ENCODE measurements at regions not wholly inside any gene's neighbourhood (a gene's known extent, or its start where the extent isn't known, plus 50 kb on each side); places are given as distances from the start of the nearest gene placed in this dataset.
A peak's percentile ranks its signal among the peaks of the same experiment; 100 is the strongest.

DNA sequence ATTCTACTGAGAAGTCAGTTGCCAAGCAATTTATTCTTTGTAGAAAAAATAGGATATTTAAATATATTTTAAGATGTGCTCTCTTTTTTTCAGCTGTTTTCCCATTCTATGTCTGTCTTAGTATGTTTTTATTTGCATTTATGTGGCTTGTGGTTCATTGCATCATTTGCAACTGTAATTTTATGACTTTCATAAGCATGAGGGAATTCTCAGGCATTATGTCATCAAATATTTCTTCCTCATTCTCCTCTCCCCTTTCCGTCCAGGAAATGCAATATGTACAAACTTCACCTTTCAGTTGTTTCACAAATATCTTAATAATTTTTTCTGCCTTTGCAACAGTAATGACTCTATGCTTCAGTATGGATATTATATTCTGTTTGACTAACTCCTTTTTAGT is 560.2 kb upstream of the LRATD1 start (continued):
- TF ChIP-seq ETV6 (conservative IDR thresholded peaks at IDR 0.05 in 1 of 2, IDR thresholded peaks at IDR 0.05 in 1 of 2; ENCODE audit: borderline replicate concordance in 1 of 2, low read depth in 1 of 2): peak in 1 of 2 experiments; percentile 24; a peak in 1 of 4 replicates

DNA sequence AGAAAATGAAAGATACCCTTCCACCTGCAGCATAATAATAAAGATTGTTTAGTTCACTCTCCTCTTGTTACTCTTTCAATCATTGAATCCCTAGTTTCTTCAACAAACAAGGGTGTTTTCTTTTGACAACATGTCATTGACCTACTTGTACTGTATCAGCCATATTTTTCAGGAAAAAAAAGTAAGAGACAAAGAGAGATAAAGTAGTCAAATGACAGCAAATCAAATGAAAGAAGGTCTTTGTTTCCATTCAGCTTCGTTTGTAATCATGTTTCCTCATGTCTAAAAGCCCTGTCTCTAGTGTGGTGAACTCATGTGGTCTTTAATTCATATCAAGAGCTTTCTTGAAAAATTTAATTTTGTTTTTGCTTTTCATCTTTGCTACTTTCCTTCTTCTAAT is 557.8 kb upstream of the LRATD1 start:
- Histone ChIP-seq H3K36me3 (ENCODE audit: control insufficient read depth in 2 of 2, insufficient read depth in 2 of 2, low read length in 1 of 2) (no peaks in the 10 kb centered on the region), H3K27me3 (replicated peaks in 1 of 2; ENCODE audit: control insufficient read depth in 2 of 2, insufficient read depth in 2 of 2, low read length in 1 of 2) (no peaks in the 10 kb centered on the region), H3K9me3 (replicated peaks; ENCODE audit: control insufficient read depth, insufficient read depth, low read length) (no peaks in the 10 kb centered on the region), H2AFZ (ENCODE audit: control insufficient read depth, low read depth, low read length) (no peak overlapping the region), H3K9ac (ENCODE audit: control insufficient read depth, insufficient read depth, low read length) (no peak overlapping the region), H4K20me1 (ENCODE audit: control insufficient read depth, insufficient read depth) (no peaks in the 10 kb centered on the region), H3K4me2 (ENCODE audit: control insufficient read depth, insufficient read depth) (no peak overlapping the region), H3K4me3 (no peak overlapping the region), H3K79me2 (ENCODE audit: control insufficient read depth, insufficient read depth, low read length) (no peaks in the 10 kb centered on the region), H3K4me1 (ENCODE audit: control insufficient read depth, insufficient read depth, low read length) (no peaks in the 10 kb centered on the region), H3K27ac (ENCODE audit: control insufficient read depth, insufficient read depth) (no peak overlapping the region)
- ChIA-PET SMC1A (ENCODE audit: uncharacterized antibody, unreplicated experiment) (interaction anchor here (1.5 kb wide), 1 partner anchor 14 kb away, joined by 3 read pairs; no protein-coding TSS in a partner anchor), RAD21 (ENCODE audit: unreplicated experiment) (no interaction called here), CTCF (no interaction called here), POLR2A (no interaction called here)
- intact Hi-C loops (cut with micrococcal nuclease; ENCODE audit: unreplicated experiment) (no loop called here), in situ Hi-C loops (cut with MboI) (no loop called here)
- no peak for FAIRE-seq
- 0% methylated on average over 1 of the region's 1 CpG for WGBS (ENCODE audit: insufficient coverage, insufficient replicate concordance, low lambda C conversion rate, missing lambda C conversion rate)
- DNase-seq (ENCODE audit: low read depth, low spot score): no peak
- TF ChIP-seq TCF7 (IDR thresholded peaks at IDR 0.05; ENCODE audit: borderline replicate concordance): no peak
- ATAC-seq: no peak
- BruUV-seq (replicated peaks): no TSS peak

DNA sequence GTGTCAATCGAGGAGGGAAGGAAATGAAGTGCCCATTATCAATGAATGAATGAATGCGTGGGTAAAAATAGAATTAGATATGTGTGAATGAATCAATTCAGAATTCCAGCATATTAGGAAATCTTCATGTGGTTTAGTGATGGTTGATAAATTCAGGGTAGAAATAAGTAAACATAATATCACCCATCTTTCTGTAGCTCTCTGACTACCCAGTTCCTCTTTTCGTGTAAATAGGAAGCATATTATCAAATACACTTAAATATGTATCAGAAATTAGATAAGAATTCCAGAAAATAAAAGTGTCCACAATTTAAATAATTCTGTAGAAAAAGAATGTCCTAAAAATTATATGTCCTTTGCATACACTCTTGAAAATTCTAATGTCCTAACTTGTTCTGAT is 552.9 kb upstream of the LRATD1 start:
- ATAC-seq (no peak), FAIRE-seq (no peak), DNase-seq (ENCODE audit: low read depth, low spot score) (no peak)
- no peaks in the 10 kb centered on the region; the same call in 2 of the 3 replicates for H3K9me3 ChIP-seq (replicated peaks; ENCODE audit: control insufficient read depth, insufficient read depth, low read length)
- RAD21 ChIA-PET (ENCODE audit: unreplicated experiment): no interaction called here
- in situ Hi-C loops (cut with MboI): no loop called here
- no peak overlapping the region for H3K9ac ChIP-seq (ENCODE audit: control insufficient read depth, insufficient read depth, low read length)
- H2AFZ ChIP-seq (ENCODE audit: control insufficient read depth, low read depth, low read length): no peak overlapping the region
- no TSS peak for BruUV-seq (replicated peaks)
- intact Hi-C loops (cut with micrococcal nuclease; ENCODE audit: unreplicated experiment): no loop called here
- no peak overlapping the region for H3K4me2 ChIP-seq (ENCODE audit: control insufficient read depth, insufficient read depth)
- no peak overlapping the region for H3K27ac ChIP-seq (ENCODE audit: control insufficient read depth, insufficient read depth)
- no peak overlapping the region for H3K4me3 ChIP-seq
- H3K4me1 ChIP-seq (ENCODE audit: control insufficient read depth, insufficient read depth, low read length): no peaks in the 10 kb centered on the region
- H3K27me3 ChIP-seq (replicated peaks in 1 of 2; ENCODE audit: control insufficient read depth in 2 of 2, insufficient read depth in 2 of 2, low read length in 1 of 2): no peaks in the 10 kb centered on the region
- TF ChIP-seq KLF5 (IDR thresholded peaks at IDR 0.05; ENCODE audit: partially characterized antibody): no peak
- no peak for TF ChIP-seq FOXK2 (IDR thresholded peaks at IDR 0.05)
- TF ChIP-seq CHD2 (IDR thresholded peaks at IDR 0.05; ENCODE audit: borderline replicate concordance, low read depth, low read length): no peak
- peak; percentile 78 for TF ChIP-seq ZNF24 (IDR thresholded peaks at IDR 0.05)
- peak in 1 of 2 experiments; percentile 23; a peak in 1 of 4 replicates for TF ChIP-seq IKZF2 (IDR thresholded peaks at IDR 0.05)
- TF ChIP-seq IRF4 (IDR thresholded peaks at IDR 0.05; ENCODE audit: low read depth, low read length): no peak
- peak; percentile 68; the same call in 1 of the 2 replicates for TF ChIP-seq SPI1 (IDR thresholded peaks at IDR 0.05; ENCODE audit: borderline replicate concordance, insufficient read depth, low read depth, low read length)
- no peak for TF ChIP-seq JUND (IDR thresholded peaks at IDR 0.05; ENCODE audit: low read depth, low read length)
- no peak for TF ChIP-seq ZNF622 (IDR thresholded peaks at IDR 0.05)
- CTCF ChIA-PET: no interaction called here
- H3K36me3 ChIP-seq (ENCODE audit: control insufficient read depth in 2 of 2, insufficient read depth in 2 of 2, low read length in 1 of 2): no peaks in the 10 kb centered on the region
- no peaks in the 10 kb centered on the region for H3K79me2 ChIP-seq (ENCODE audit: control insufficient read depth, insufficient read depth, low read length)
- WGBS (ENCODE audit: insufficient coverage, insufficient replicate concordance, low lambda C conversion rate, missing lambda C conversion rate): 8% methylated on average over 3 of the region's 3 CpGs
- H4K20me1 ChIP-seq (ENCODE audit: control insufficient read depth, insufficient read depth): no peaks in the 10 kb centered on the region
- POLR2A ChIA-PET: no interaction called here
- SMC1A ChIA-PET (ENCODE audit: uncharacterized antibody, unreplicated experiment): interaction anchor here (1.0 kb wide), 1 partner anchor 10 kb away, joined by 3 read pairs; no protein-coding TSS in a partner anchor
